SIG-M5 treated with dmso at 0.1 percent for 504 hours (cell line): ENCODE measurements at regions not wholly inside any gene's neighbourhood (a gene's known extent, or its start where the extent isn't known, plus 50 kb on each side); places are given as distances from the start of the nearest gene placed in this dataset.
"Not testable (repeated sequence)": the region's sequence is repeated elsewhere in the genome, so short reads cannot be mapped to it uniquely, and the experiment has no call there.

Source experiments
- DNase-seq: peaks from one replicate; lab custom pipeline; 2025; ENCODE audit not compliant: unreplicated experiment; lab: John Stamatoyannopoulos, UW

- no peak for DNase-seq
Measured at GRCh38 chrX:7542587-7543380, 300.2 kb upstream of the VCX start.

GRCh38 chrX:7522860-7523259 lies 320.1 kb upstream of the VCX start:
- DNase-seq = no peak

- no peak for DNase-seq
Measured at GRCh38 chrX:7515681-7516413, 327.1 kb upstream of the VCX start.

GRCh38 chrX:7514871-7515599 lies 327.9 kb upstream of the VCX start:
- DNase-seq = no peak

- DNase-seq = no peak
Measured at GRCh38 chrX:7512845-7513244, 330.1 kb upstream of the VCX start.

GRCh38 chrX:7503251-7503650 lies 339.7 kb upstream of the VCX start:
- no peak for DNase-seq

- DNase-seq = no peak
Measured at GRCh38 chrX:7500386-7500785, 342.6 kb upstream of the VCX start.

- no peak for DNase-seq
Measured at GRCh38 chrX:7486505-7486904, 338.6 kb upstream of the PUDP start.

GRCh38 chrX:7485061-7485460 lies 337.1 kb upstream of the PUDP start:
- no peak for DNase-seq

- DNase-seq = no peak
Measured at GRCh38 chrX:7480721-7481120, 332.8 kb upstream of the PUDP start.

- DNase-seq = no peak
Measured at GRCh38 chrX:7462110-7462509, 314.2 kb upstream of the PUDP start.

GRCh38 chrX:7461051-7461450 lies 313.1 kb upstream of the PUDP start:
- not testable (repeated sequence) for DNase-seq

GRCh38 chrX:7447801-7448499 lies 300.0 kb upstream of the PUDP start:
- DNase-seq = no peak

- no peak for DNase-seq
Measured at GRCh38 chrX:7446815-7447214, 298.9 kb upstream of the PUDP start.

GRCh38 chrX:7444967-7445366 lies 297.0 kb upstream of the PUDP start:
- no peak for DNase-seq

- no peak for DNase-seq
Measured at GRCh38 chrX:7441586-7441985, 293.6 kb upstream of the PUDP start.

GRCh38 chrX:7435822-7436221 lies 287.9 kb upstream of the PUDP start:
- no peak for DNase-seq

- no peak for DNase-seq
Measured at GRCh38 chrX:7432901-7433300, 284.9 kb upstream of the PUDP start.

- DNase-seq = no peak
Measured at GRCh38 chrX:7420717-7421116, 272.8 kb upstream of the PUDP start.

- no peak for DNase-seq
Measured at GRCh38 chrX:7414753-7415152, 266.8 kb upstream of the PUDP start.

GRCh38 chrX:7412840-7413239 lies 264.9 kb upstream of the PUDP start:
- no peak for DNase-seq
